WTC11 (cell line): ENCODE measurements at regions not wholly inside any gene's neighbourhood (a gene's known extent, or its start where the extent isn't known, plus 50 kb on each side); places are given as distances from the start of the nearest gene placed in this dataset.

Experiments used
- ATAC-seq: fragments of 200-7000 bp; cut with Tn5 transposase; 2 replicates; pipeline ENCODE4 v1.10.0; 2021; ENCODE audit warnings: mild to moderate bottlenecking, moderate library complexity
- CTCF ChIA-PET: fragments of 300-600 bp; sonication (Branson Sonifier 250); formaldehyde crosslinking; loops from one replicate; lab custom pipeline; 2021; ENCODE audit warnings: antibody characterized with exemption; lab: Charles Lee
- POLR2A ChIA-PET: fragments of 350-600 bp; sonication (Branson Sonifier 250); formaldehyde crosslinking; loops from one replicate; lab custom pipeline; 2021; ENCODE audit warnings: antibody characterized with exemption; lab: Charles Lee
- DNase-seq: peaks from one replicate; pipeline ENCODE4 v3.0.0; 2021; ENCODE audit warnings: low spot score
- H3K27ac Mint-ChIP-seq: 2 replicates; pipeline ENCODE4 v1.8.0; 2021; ENCODE audit warnings: mixed read lengths
- H3K27me3 Mint-ChIP-seq: 2 replicates; pipeline ENCODE4 v1.8.0; 2021; ENCODE audit warnings: low read depth, mild to moderate bottlenecking, moderate library complexity, mixed read lengths
- H3K36me3 Mint-ChIP-seq: 2 replicates; pipeline ENCODE4 v1.8.0; 2021; ENCODE audit warnings: mixed read lengths
- H3K4me1 Mint-ChIP-seq: 2 replicates; pipeline ENCODE4 v1.8.0; 2022; ENCODE audit warnings: mixed read lengths
- H3K4me3 Mint-ChIP-seq: 2 replicates; pipeline ENCODE4 v1.8.0; 2021; ENCODE audit warnings: mild to moderate bottlenecking, moderate library complexity, mixed read lengths
- H3K9me3 Mint-ChIP-seq: 2 replicates; pipeline ENCODE4 v1.8.0; 2021; ENCODE audit warnings: mixed read lengths
- AFF4 ChIP-seq: sonication (generic); formaldehyde crosslinking; IDR thresholded peaks from 2 replicates; pipeline ENCODE4 v1.8.1; 2023; ENCODE audit warnings: mild to moderate bottlenecking, missing genetic modification reagents, borderline replicate concordance
- ATF1 ChIP-seq: sonication (generic); formaldehyde crosslinking; IDR thresholded peaks from 2 replicates; pipeline ENCODE4 v1.8.1; 2023; ENCODE audit warnings: mild to moderate bottlenecking, moderate library complexity, missing genetic modification reagents
- ATF6 ChIP-seq: sonication (generic); formaldehyde crosslinking; IDR thresholded peaks from 2 replicates; pipeline ENCODE4 v1.8.1; 2023; ENCODE audit warnings: mild to moderate bottlenecking, missing genetic modification reagents
- CDX4 ChIP-seq: fragments of 250-450 bp; sonication (Bioruptor Pico); IDR thresholded peaks from 2 replicates; pipeline ENCODE4 v1.9.0; 2021; ENCODE audit warnings: moderate library complexity, mild to moderate bottlenecking, inconsistent platforms, borderline replicate concordance
- E2F5 ChIP-seq: sonication (generic); formaldehyde crosslinking; IDR thresholded peaks from 2 replicates; pipeline ENCODE4 v1.8.1; 2022; ENCODE audit warnings: mild to moderate bottlenecking, moderate library complexity, missing genetic modification reagents
- ESRRA ChIP-seq: sonication (generic); formaldehyde crosslinking; IDR thresholded peaks from 2 replicates; pipeline ENCODE4 v1.8.1; 2022; ENCODE audit warnings: mild to moderate bottlenecking, missing genetic modification reagents, borderline replicate concordance
- FOXP1 ChIP-seq: sonication (generic); formaldehyde crosslinking; IDR thresholded peaks from 2 replicates; pipeline ENCODE4 v1.8.0; 2022; ENCODE audit warnings: missing genetic modification reagents, mild to moderate bottlenecking, moderate library complexity, borderline replicate concordance
- FOXP4 ChIP-seq: sonication (generic); formaldehyde crosslinking; IDR thresholded peaks from 2 replicates; pipeline ENCODE4 v1.8.0; 2022; ENCODE audit warnings: mild to moderate bottlenecking, missing genetic modification reagents
- NFATC4 ChIP-seq: fragments of 250-450 bp; sonication (Bioruptor Pico); IDR thresholded peaks from 2 replicates; pipeline ENCODE4 v1.9.0; 2021; ENCODE audit warnings: mild to moderate bottlenecking
- SOX15 ChIP-seq: fragments of 250-450 bp; sonication (Bioruptor Pico); IDR thresholded peaks from 2 replicates; pipeline ENCODE4 v1.9.0; 2021; ENCODE audit warnings: mild to moderate bottlenecking
- SP1 ChIP-seq: sonication (generic); formaldehyde crosslinking; conservative IDR thresholded peaks from 2 replicates; pipeline ENCODE4 v1.8.1; 2022; ENCODE audit warnings: missing genetic modification reagents
- ZNF138 ChIP-seq: sonication (generic); formaldehyde crosslinking; conservative IDR thresholded peaks from 2 replicates; pipeline ENCODE4 v1.8.1; 2022; ENCODE audit warnings: mild to moderate bottlenecking, moderate library complexity, missing genetic modification reagents
- ZNF232 ChIP-seq: sonication (generic); formaldehyde crosslinking; IDR thresholded peaks from 2 replicates; pipeline ENCODE4 v1.8.0; 2022; ENCODE audit warnings: mild to moderate bottlenecking, missing genetic modification reagents

- TF ChIP-seq SP1 (CRISPR knock-in tag) (no peak), ESRRA (CRISPR knock-in tag) (no peak), CDX4 (CRISPR knock-in tag) (no peak)
Observed at GRCh38 chr2:58601017-58601416, 359.9 kb upstream of the FANCL start (continued).

- TF ChIP-seq FOXP4 = no peak
- TF ChIP-seq ATF1 (CRISPR knock-in tag) = no peak
- no peak for TF ChIP-seq ATF6 (CRISPR knock-in tag)
- Mint-ChIP-seq H3K9me3 (peaks cover 6% of the 10 kb centered on the region), H3K27ac (no peak overlapping the region), H3K27me3 (no peaks in the 10 kb centered on the region), H3K4me1 (no peaks in the 10 kb centered on the region), H3K4me3 (no peak overlapping the region), H3K36me3 (no peaks in the 10 kb centered on the region)
- DNase-seq (no peak), ATAC-seq (no peak)
- ChIA-PET CTCF (no interaction called here), POLR2A (no interaction called here)
Observed at GRCh38 chr2:58598171-58598570, 357.0 kb upstream of the FANCL start.

- DNase-seq (no peak), ATAC-seq (no peak)
- H3K9me3 Mint-ChIP-seq = peaks cover 6% of the 10 kb centered on the region
- no peak overlapping the region for H3K4me3 Mint-ChIP-seq
- ChIA-PET POLR2A (no interaction called here), CTCF (no interaction called here)
- TF ChIP-seq E2F5 (CRISPR knock-in tag) = no peak
- TF ChIP-seq NFATC4 (CRISPR knock-in tag) = no peak
- TF ChIP-seq AFF4 (CRISPR knock-in tag) = no peak
- TF ChIP-seq SOX15 = no peak
- no peaks in the 10 kb centered on the region for H3K4me1 Mint-ChIP-seq
- H3K27me3 Mint-ChIP-seq = no peaks in the 10 kb centered on the region
- H3K36me3 Mint-ChIP-seq = no peaks in the 10 kb centered on the region
- no peak overlapping the region for H3K27ac Mint-ChIP-seq
Observed at GRCh38 chr2:58595714-58596113, 354.6 kb upstream of the FANCL start.

- Mint-ChIP-seq H3K4me1 (no peaks in the 10 kb centered on the region), H3K4me3 (no peak overlapping the region), H3K27me3 (no peaks in the 10 kb centered on the region), H3K27ac (no peak overlapping the region), H3K9me3 (peaks cover 6% of the 10 kb centered on the region), H3K36me3 (no peaks in the 10 kb centered on the region)
- TF ChIP-seq ZNF138 (CRISPR knock-in tag) (no peak), ZNF232 (no peak), ATF6 (CRISPR knock-in tag) (no peak), FOXP1 (CRISPR knock-in tag) (no peak), SOX15 (no peak)
- no peak for ATAC-seq
- ChIA-PET CTCF (interaction anchor here (0.5 to 1.2 kb wide), 22 partner anchors 8 to 1043 kb away, joined by 3 to 9 read pairs (median 4); no protein-coding TSS in a partner anchor), POLR2A (no interaction called here)
- no peak for DNase-seq
Observed at GRCh38 chr2:58594762-58595161, 353.6 kb upstream of the FANCL start.
